Caco-2 (cell line): ENCODE measurements at regions not wholly inside any gene's neighbourhood (a gene's known extent, or its start where the extent isn't known, plus 50 kb on each side); places are given as distances from the start of the nearest gene placed in this dataset.

Experiments
- BruUV-seq: library from RNA; stranded (reverse); fragments of 400-500 nt; replicated peaks from 2 replicates; lab custom pipeline; 2021; lab: Mats Ljungman, UMichigan
- CTCF ChIA-PET: fragments of 300-600 bp; sonication (Branson Sonifier 250); formaldehyde crosslinking; loops from one replicate; lab custom pipeline; 2022; ENCODE audit warnings: antibody characterized with exemption; lab: Charles Lee
- POLR2A ChIA-PET: fragments of 300-600 bp; sonication (Branson Sonifier 250); formaldehyde crosslinking; loops from one replicate; lab custom pipeline; 2022; ENCODE audit warnings: antibody characterized with exemption; lab: Charles Lee
- DNase-seq, 2 experiments: peaks; one replicate each; pipeline versions ENCODE4 v3.0.0 to v3.0.0-alpha.2; 2020 to 2022
- H3K27me3 ChIP-seq: replicated peaks from 2 replicates; pipeline ENCODE4 v1.6.0; 2011; ENCODE audit warnings: low read length; ENCODE audit not compliant: control insufficient read depth, insufficient read depth
- H3K36me3 ChIP-seq: 2 replicates; pipeline ENCODE4 v1.5.1; 2011; ENCODE audit warnings: low read length; ENCODE audit not compliant: control insufficient read depth, insufficient read depth
- H3K4me1 ChIP-seq: fragments of 250-450 bp; sonication (Bioruptor Pico); 2 replicates; pipeline ENCODE4 v1.5.1; 2020; ENCODE audit warnings: mild to moderate bottlenecking
- H3K4me3 ChIP-seq: 2 replicates; pipeline ENCODE4 v1.5.1; 2011; ENCODE audit warnings: low read depth, mild to moderate bottlenecking, control low read depth, low read length
- H3K9me3 ChIP-seq: fragments of 250-450 bp; sonication (Bioruptor Pico); 2 replicates; pipeline ENCODE4 v1.5.1; 2020; ENCODE audit warnings: mild to moderate bottlenecking, moderate library complexity
- H3K27ac Mint-ChIP-seq: one replicate; pipeline ENCODE4 v1.8.0; 2022; ENCODE audit warnings: mixed read lengths; ENCODE audit not compliant: unreplicated experiment
- H3K27me3 Mint-ChIP-seq: one replicate; pipeline ENCODE4 v1.8.0; 2022; ENCODE audit warnings: mixed read lengths; ENCODE audit not compliant: insufficient read depth, unreplicated experiment
- H3K36me3 Mint-ChIP-seq: one replicate; pipeline ENCODE4 v1.8.0; 2022; ENCODE audit warnings: mild to moderate bottlenecking, mixed read lengths; ENCODE audit not compliant: insufficient read depth, unreplicated experiment
- H3K4me1 Mint-ChIP-seq: one replicate; pipeline ENCODE4 v1.8.0; 2022; ENCODE audit warnings: low read depth, mixed read lengths; ENCODE audit not compliant: unreplicated experiment
- H3K4me3 Mint-ChIP-seq: one replicate; pipeline ENCODE4 v1.8.0; 2022; ENCODE audit warnings: mild to moderate bottlenecking, moderate library complexity, mixed read lengths; ENCODE audit not compliant: unreplicated experiment
- H3K9me3 Mint-ChIP-seq: one replicate; pipeline ENCODE4 v1.8.0; 2022; ENCODE audit warnings: mixed read lengths; ENCODE audit not compliant: unreplicated experiment
- intact Hi-C: fragments of 100-400 bp; cut with micrococcal nuclease; formaldehyde crosslinking; loops from one replicate; pipeline ENCODE4 v1.10.0; 2022; ENCODE audit not compliant: unreplicated experiment
- TF ChIP-seq, protein P1 (sequence below), 2 experiments: fragments of 200-600 bp in 1 of 2; IDR thresholded peaks; 1 replicate in 1 of 2; 2 replicates in 1 of 2; pipeline versions ENCODE4 v1.5.1 to v1.8.0; 2011 to 2022; ENCODE audit warnings: antibody characterized with exemption in 1 of 2, control low read depth in 1 of 2, inconsistent platforms in 1 of 2, low read depth in 1 of 2, low read length in 1 of 2, mild to moderate bottlenecking in 1 of 2, moderate library complexity in 1 of 2; ENCODE audit not compliant: insufficient read depth in 1 of 2, severe bottlenecking in 1 of 2, unreplicated experiment in 1 of 2

DNA sequence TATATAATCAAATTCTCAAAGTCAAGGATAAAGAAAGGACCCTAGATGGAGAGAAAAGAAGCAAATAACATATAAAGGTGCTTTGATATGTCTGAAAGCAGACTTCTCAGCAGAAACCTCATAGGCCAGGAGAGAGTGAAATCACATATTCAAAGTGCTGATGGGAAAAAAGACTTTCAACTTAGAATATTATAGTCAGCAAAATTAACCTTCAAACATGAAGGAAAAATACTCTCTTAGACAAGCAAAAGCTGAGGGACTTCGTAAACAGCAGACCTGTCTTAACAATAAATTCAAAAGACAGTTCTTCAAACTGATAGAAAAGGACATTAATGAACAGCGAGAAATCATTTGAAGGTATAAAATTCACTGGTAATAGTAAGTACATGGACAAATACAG is 107.2 kb upstream of the KCNH7 start:
- DNase-seq = no peak
- peaks cover 6% of the 10 kb centered on the region for H3K9me3 Mint-ChIP-seq
- no peak overlapping the region for H3K27ac Mint-ChIP-seq
- ChIA-PET POLR2A (no interaction called here), CTCF (no interaction called here)
- no peaks in the 10 kb centered on the region for H3K27me3 Mint-ChIP-seq
- TF ChIP-seq, protein P1, sequence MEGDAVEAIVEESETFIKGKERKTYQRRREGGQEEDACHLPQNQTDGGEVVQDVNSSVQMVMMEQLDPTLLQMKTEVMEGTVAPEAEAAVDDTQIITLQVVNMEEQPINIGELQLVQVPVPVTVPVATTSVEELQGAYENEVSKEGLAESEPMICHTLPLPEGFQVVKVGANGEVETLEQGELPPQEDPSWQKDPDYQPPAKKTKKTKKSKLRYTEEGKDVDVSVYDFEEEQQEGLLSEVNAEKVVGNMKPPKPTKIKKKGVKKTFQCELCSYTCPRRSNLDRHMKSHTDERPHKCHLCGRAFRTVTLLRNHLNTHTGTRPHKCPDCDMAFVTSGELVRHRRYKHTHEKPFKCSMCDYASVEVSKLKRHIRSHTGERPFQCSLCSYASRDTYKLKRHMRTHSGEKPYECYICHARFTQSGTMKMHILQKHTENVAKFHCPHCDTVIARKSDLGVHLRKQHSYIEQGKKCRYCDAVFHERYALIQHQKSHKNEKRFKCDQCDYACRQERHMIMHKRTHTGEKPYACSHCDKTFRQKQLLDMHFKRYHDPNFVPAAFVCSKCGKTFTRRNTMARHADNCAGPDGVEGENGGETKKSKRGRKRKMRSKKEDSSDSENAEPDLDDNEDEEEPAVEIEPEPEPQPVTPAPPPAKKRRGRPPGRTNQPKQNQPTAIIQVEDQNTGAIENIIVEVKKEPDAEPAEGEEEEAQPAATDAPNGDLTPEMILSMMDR (IDR thresholded peaks at IDR 0.05; ENCODE audit: insufficient read depth in 1 of 2, low read depth in 1 of 2, low read length in 1 of 2, severe bottlenecking in 1 of 2, unreplicated experiment in 1 of 2) = no peak
- no peak overlapping the region for H3K4me3 ChIP-seq
- no peaks in the 10 kb centered on the region for H3K36me3 Mint-ChIP-seq
- intact Hi-C loops = no loop called here
- H3K4me1 ChIP-seq = no peaks in the 10 kb centered on the region
- no peak overlapping the region for H3K4me3 Mint-ChIP-seq
- H3K27me3 ChIP-seq = no peaks in the 10 kb centered on the region
- H3K36me3 ChIP-seq = no peaks in the 10 kb centered on the region
- H3K4me1 Mint-ChIP-seq = no peaks in the 10 kb centered on the region
- H3K9me3 ChIP-seq = no peaks in the 10 kb centered on the region
- no TSS peak for BruUV-seq

- no peak overlapping the region for H3K4me3 Mint-ChIP-seq
- CTCF ChIA-PET = no interaction called here
- peak in 1 of 2 experiments; percentile 11 for DNase-seq
- Histone ChIP-seq H3K4me1 (no peaks in the 10 kb centered on the region), H3K4me3 (no peak overlapping the region), H3K9me3 (peaks cover 8% of the 10 kb centered on the region; the same call in 1 of the 2 replicates), H3K36me3 (no peaks in the 10 kb centered on the region), H3K27me3 (no peaks in the 10 kb centered on the region)
- no peaks in the 10 kb centered on the region for H3K4me1 Mint-ChIP-seq
- H3K27ac Mint-ChIP-seq = no peak overlapping the region
- no TSS peak for BruUV-seq
- no peaks in the 10 kb centered on the region for H3K9me3 Mint-ChIP-seq
- TF ChIP-seq, protein P1 (IDR thresholded peaks at IDR 0.05; ENCODE audit: insufficient read depth in 1 of 2, low read depth in 1 of 2, low read length in 1 of 2, severe bottlenecking in 1 of 2, unreplicated experiment in 1 of 2) = no peak
- no peaks in the 10 kb centered on the region for H3K36me3 Mint-ChIP-seq
- POLR2A ChIA-PET = no interaction called here
- intact Hi-C loops = no loop called here
- peaks cover 2% of the 10 kb centered on the region for H3K27me3 Mint-ChIP-seq
Observed at GRCh38 chr2:162938387-162938786, 99.8 kb upstream of the KCNH7 start.

DNA sequence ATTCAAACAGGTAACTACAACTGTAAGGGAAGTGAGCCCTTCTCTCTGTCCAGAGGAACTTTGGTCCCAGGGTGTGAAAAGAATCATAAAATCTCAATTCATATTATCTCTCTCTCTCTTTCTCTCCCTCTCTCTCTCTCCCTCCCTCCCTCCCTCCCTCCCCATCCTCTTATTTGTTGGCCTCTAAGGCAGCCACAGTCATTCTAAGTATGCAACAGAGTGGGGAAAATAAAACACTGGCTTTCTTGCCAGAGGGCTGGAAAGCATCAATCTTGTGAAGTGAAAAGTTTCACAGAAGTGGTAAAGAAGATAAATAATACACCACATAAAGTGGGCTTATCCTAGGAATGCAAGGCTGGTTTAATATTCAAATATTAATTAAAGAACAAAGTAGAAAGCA is 95.6 kb upstream of the KCNH7 start:
- Mint-ChIP-seq H3K4me1 (no peaks in the 10 kb centered on the region), H3K27me3 (no peaks in the 10 kb centered on the region), H3K9me3 (no peaks in the 10 kb centered on the region), H3K27ac (no peak overlapping the region), H3K36me3 (no peaks in the 10 kb centered on the region), H3K4me3 (no peak overlapping the region)
- POLR2A ChIA-PET = no interaction called here
- H3K9me3 ChIP-seq = peaks cover 11% of the 10 kb centered on the region; the same call in 1 of the 2 replicates
- TF ChIP-seq, protein P1 (IDR thresholded peaks at IDR 0.05; ENCODE audit: insufficient read depth in 1 of 2, low read depth in 1 of 2, low read length in 1 of 2, severe bottlenecking in 1 of 2, unreplicated experiment in 1 of 2) = no peak
- no peaks in the 10 kb centered on the region for H3K4me1 ChIP-seq
- CTCF ChIA-PET = no interaction called here
- intact Hi-C loops = no loop called here
- DNase-seq = no peak
- BruUV-seq = no TSS peak
- H3K4me3 ChIP-seq = no peak overlapping the region
- no peaks in the 10 kb centered on the region for H3K27me3 ChIP-seq
- no peaks in the 10 kb centered on the region for H3K36me3 ChIP-seq
